HepG2 (cell line): ENCODE measurements at regions not wholly inside any gene's neighbourhood (a gene's known extent, or its start where the extent isn't known, plus 50 kb on each side); places are given as distances from the start of the nearest gene placed in this dataset.
"Not testable (repeated sequence)": the region's sequence is repeated elsewhere in the genome, so short reads cannot be mapped to it uniquely, and the experiment has no call there.

Experiments used
- ATAC-seq: fragments of 200-7000 bp; cut with Tn5 transposase; 3 replicates; pipeline ENCODE4 v1.9.1; 2020; ENCODE audit warnings: mild to moderate bottlenecking, moderate library complexity
- BruUV-seq: library from RNA; stranded (reverse); fragments of 400-500 nt; replicated peaks from 2 replicates; lab custom pipeline; 2021; lab: Mats Ljungman, UMichigan
- CTCF ChIA-PET: fragments of 300-600 bp; formaldehyde crosslinking; extraction: SDS; loops from one replicate; lab custom pipeline; 2021; ENCODE audit warnings: low total read pairs, inconsistent platforms, low intra/inter-chr PET ratio; lab: Yijun Ruan, JAX
- POLR2A ChIA-PET: fragments of 350-600 bp; sonication (Branson Sonifier 250); formaldehyde crosslinking; loops from one replicate; lab custom pipeline; 2020; ENCODE audit warnings: antibody characterized with exemption, inconsistent platforms; lab: Yijun Ruan, JAX
- DNase-seq: peaks from one replicate; pipeline ENCODE4 v3.0.0-alpha.2; 2015; ENCODE audit warnings: low spot score
- FAIRE-seq: peaks from 3 replicates; lab custom pipeline; 2011; peaks lifted over from hg19 to GRCh38; lab: Jason Lieb, UNC
- H2AFZ ChIP-seq: one replicate; pipeline ENCODE4 v1.6.1; 2011; ENCODE audit warnings: low read length, inconsistent platforms
- H3K27ac ChIP-seq: fragments of 300-600 bp; 3 replicates; pipeline ENCODE4 v1.8.0; 2011; ENCODE audit warnings: mixed run types, mild to moderate bottlenecking, mixed read lengths, low read length, inconsistent platforms; ENCODE audit not compliant: insufficient read depth; ENCODE audit errors: extremely low read length
- H3K27me3 ChIP-seq, 2 experiments: fragments of 200-600 bp in 1 of 2; 2 replicates in 1 of 2; 3 replicates in 1 of 2; pipeline versions ENCODE4 v1.6.0 to v1.8.0; 2011; ENCODE audit warnings: low read length in 2 of 2, mild to moderate bottlenecking in 2 of 2, moderate library complexity in 2 of 2, inconsistent platforms in 1 of 2; ENCODE audit not compliant: insufficient read depth in 2 of 2, control insufficient read depth in 1 of 2
- H3K36me3 ChIP-seq, 2 experiments: fragments of 200-600 bp in 1 of 2; replicated peaks in 1 of 2; 2 replicates in 1 of 2; 3 replicates in 1 of 2; pipeline versions ENCODE4 v1.5.1 to v1.8.0; 2011; ENCODE audit warnings: low read length in 2 of 2, inconsistent platforms in 1 of 2; ENCODE audit not compliant: insufficient read depth in 2 of 2, control insufficient read depth in 1 of 2
- H3K4me1 ChIP-seq: 2 replicates; pipeline ENCODE4 v1.5.1; 2012; ENCODE audit warnings: low read length, inconsistent platforms; ENCODE audit not compliant: insufficient read depth
- H3K4me2 ChIP-seq: 2 replicates; pipeline ENCODE4 v1.6.0; 2011; ENCODE audit warnings: low read depth, low read length, inconsistent platforms
- H3K4me3 ChIP-seq, 3 experiments: fragments of 200-600 bp in 1 of 3; sonication (generic), shearing (Covaris generic) in 1 of 3; replicated peaks in 1 of 3; 2 replicates each; pipeline ENCODE4 v1.5.1; 2011 to 2016; ENCODE audit warnings: low read length in 3 of 3, inconsistent platforms in 2 of 3, low read depth in 2 of 3, mild to moderate bottlenecking in 2 of 3, control low read depth in 1 of 3, mixed read lengths in 1 of 3; ENCODE audit not compliant: insufficient read depth in 1 of 3
- H3K79me2 ChIP-seq: one replicate; pipeline ENCODE4 v1.6.1; 2011; ENCODE audit warnings: low read length, inconsistent platforms; ENCODE audit not compliant: insufficient read depth
- H3K9ac ChIP-seq: 2 replicates; pipeline ENCODE4 v1.6.0; 2011; ENCODE audit warnings: mild to moderate bottlenecking, low read depth, low read length, inconsistent platforms; ENCODE audit not compliant: insufficient read depth
- H3K9me3 ChIP-seq: 2 replicates; pipeline ENCODE4 v1.5.1; 2012; ENCODE audit warnings: mild to moderate bottlenecking, low read length
- H4K20me1 ChIP-seq: 2 replicates; pipeline ENCODE4 v1.6.0; 2011; ENCODE audit warnings: inconsistent platforms, mild to moderate bottlenecking, low read length, moderate library complexity; ENCODE audit not compliant: insufficient read depth
- KDM5B ChIP-seq: sonication (generic); formaldehyde crosslinking; IDR thresholded peaks from 2 replicates; pipeline ENCODE4 v1.4.0; 2020; ENCODE audit warnings: missing genetic modification reagents, mild to moderate bottlenecking, borderline replicate concordance
- MTA1 ChIP-seq: sonication (generic); formaldehyde crosslinking; IDR thresholded peaks from 2 replicates; pipeline ENCODE4 v1.4.0; 2020; ENCODE audit warnings: missing genetic modification reagents, mild to moderate bottlenecking, borderline replicate concordance
- NFYB ChIP-seq: sonication (generic); formaldehyde crosslinking; IDR thresholded peaks from 2 replicates; pipeline ENCODE4 v1.4.0; 2020; ENCODE audit warnings: missing genetic modification reagents
- ONECUT2 ChIP-seq: sonication (generic); formaldehyde crosslinking; IDR thresholded peaks from 2 replicates; pipeline ENCODE4 v1.4.0; 2020; ENCODE audit warnings: missing genetic modification reagents
- PATZ1 ChIP-seq: sonication (generic); formaldehyde crosslinking; IDR thresholded peaks from 2 replicates; pipeline ENCODE4 v1.4.0; 2020; ENCODE audit warnings: missing genetic modification reagents
- RBAK ChIP-seq: sonication (generic); formaldehyde crosslinking; IDR thresholded peaks from 2 replicates; pipeline ENCODE4 v1.5.1; 2020; ENCODE audit warnings: mild to moderate bottlenecking, missing genetic modification reagents
- RBFOX2 ChIP-seq: fragments of 200-400 bp; formaldehyde crosslinking; IDR thresholded peaks from 2 replicates; pipeline ENCODE4 v1.6.1; 2017; ENCODE audit warnings: low read depth, mild to moderate bottlenecking, low read length
- SNAPC2 ChIP-seq: sonication (generic); formaldehyde crosslinking; IDR thresholded peaks from 2 replicates; pipeline ENCODE4 v1.8.1; 2022; ENCODE audit warnings: mild to moderate bottlenecking, missing genetic modification reagents
- SRY ChIP-seq: sonication (generic); formaldehyde crosslinking; IDR thresholded peaks from 2 replicates; pipeline ENCODE4 v1.8.0; 2022; ENCODE audit warnings: mild to moderate bottlenecking, missing genetic modification reagents
- U2AF1 ChIP-seq: fragments of 200-400 bp; formaldehyde crosslinking; optimal IDR thresholded peaks from 2 replicates; pipeline ENCODE3; 2017; ENCODE audit warnings: mild to moderate bottlenecking, low read depth, low read length
- ZIK1 ChIP-seq: sonication (generic); formaldehyde crosslinking; IDR thresholded peaks from 2 replicates; pipeline ENCODE4 v1.5.0; 2020; ENCODE audit warnings: mild to moderate bottlenecking, low read depth, missing genetic modification reagents, borderline replicate concordance
- ZNF12 ChIP-seq: sonication (generic); formaldehyde crosslinking; IDR thresholded peaks from 2 replicates; pipeline ENCODE4 v1.5.0; 2020; ENCODE audit warnings: missing genetic modification reagents
- ZNF552 ChIP-seq: sonication (generic); formaldehyde crosslinking; IDR thresholded peaks from 2 replicates; pipeline ENCODE4 v1.9.0; 2022; ENCODE audit warnings: missing genetic modification reagents, mild to moderate bottlenecking, borderline replicate concordance
- ZNF75D ChIP-seq: sonication (generic); formaldehyde crosslinking; IDR thresholded peaks from 2 replicates; pipeline ENCODE4 v1.8.1; 2023; ENCODE audit warnings: missing genetic modification reagents, mild to moderate bottlenecking, borderline replicate concordance
- ZNF761 ChIP-seq: sonication (generic); formaldehyde crosslinking; conservative IDR thresholded peaks from 2 replicates; pipeline ENCODE4 v1.4.0; 2020; ENCODE audit warnings: mild to moderate bottlenecking, missing genetic modification reagents
- WGBS: methylation state at CpG from one replicate; pipeline ENCODE4 v1.1.6; 2017; ENCODE audit warnings: low lambda C conversion rate; 5-methylcytosine and 5-hydroxymethylcytosine counted together
- in situ Hi-C: cut with HindIII; loops from 2 replicates; pipeline ENCODE4 v1.10.0; 2017; ENCODE audit warnings: low pct_unique_long_range_greater_than_20kb; ENCODE audit not compliant: extremely low pct_ligation_motif_present
- intact Hi-C: fragments of 100-400 bp; cut with micrococcal nuclease; formaldehyde crosslinking; loops from one replicate; pipeline ENCODE4 v1.10.0; 2022; ENCODE audit not compliant: unreplicated experiment
- TF ChIP-seq, protein P1 (sequence below): sonication (generic); formaldehyde crosslinking; IDR thresholded peaks from 2 replicates; pipeline ENCODE4 v1.4.0; 2020; ENCODE audit warnings: missing genetic modification reagents

DNA sequence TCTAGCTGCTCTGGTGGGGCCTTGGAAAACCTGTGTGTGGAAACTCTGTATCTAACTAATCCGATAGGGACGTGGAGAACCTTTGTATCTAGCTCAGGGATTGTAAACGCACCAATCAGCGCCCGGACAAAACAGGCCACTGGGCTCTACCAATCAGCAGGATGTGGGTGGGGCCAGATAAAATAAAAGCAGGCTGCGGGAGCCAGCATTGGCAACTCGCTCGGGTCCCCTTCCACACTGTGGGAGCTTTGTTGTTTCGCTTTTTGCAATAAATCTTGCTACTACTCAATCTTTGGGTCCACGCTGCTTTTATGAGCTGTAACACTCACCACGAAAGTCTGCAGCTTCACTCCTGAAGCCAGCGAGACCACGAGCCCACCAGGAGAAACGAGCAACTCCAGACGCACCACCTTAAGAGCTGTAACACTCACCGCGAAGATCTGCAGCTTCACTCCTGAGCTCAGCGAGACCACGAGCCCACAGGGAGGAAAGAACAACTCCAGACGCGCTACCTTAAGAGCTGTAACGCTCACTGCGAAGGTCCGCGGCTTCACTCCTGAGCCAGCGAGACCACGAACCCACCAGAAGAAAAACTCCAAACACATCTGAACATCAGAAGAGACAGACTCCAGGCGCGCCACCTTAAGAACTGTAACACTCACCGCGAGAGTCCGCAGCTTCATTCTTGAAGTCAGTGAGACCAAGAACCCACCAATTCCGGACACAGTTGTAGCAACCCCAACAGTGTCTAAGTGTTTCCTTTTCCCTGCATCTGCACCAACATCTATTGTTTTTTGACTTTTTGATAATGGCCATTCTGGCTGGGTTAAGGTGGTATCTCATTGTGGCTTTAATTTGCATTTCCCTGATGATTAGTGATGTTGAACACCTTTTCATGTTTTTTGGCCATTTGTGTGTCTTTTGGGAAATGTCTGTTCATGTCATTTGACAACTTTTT lies 92.2 kb upstream of the ITGB1 start:
- intact Hi-C loops, H3K27ac ChIP-seq, H3K36me3 ChIP-seq, in situ Hi-C loops, ATAC-seq, H3K4me1 ChIP-seq, CTCF ChIA-PET, H3K27me3 ChIP-seq, BruUV-seq, H3K4me2 ChIP-seq, POLR2A ChIA-PET, H4K20me1 ChIP-seq, H3K9ac ChIP-seq, H2AFZ ChIP-seq, H3K4me3 ChIP-seq, FAIRE-seq, H3K9me3 ChIP-seq, H3K79me2 ChIP-seq, DNase-seq: not testable (repeated sequence)
- 73% methylated on average over 28 of the region's 33 CpGs for WGBS
- TF ChIP-seq NFYB (CRISPR knock-in tag) = peak; percentile 34; the same call in 1 of the 2 replicates

GRCh38 chr10:33048223-33048622 lies 90.2 kb upstream of the ITGB1 start:
- no peak overlapping the region for H3K4me3 ChIP-seq
- no peaks in the 10 kb centered on the region for H3K36me3 ChIP-seq
- no peak overlapping the region for H3K9ac ChIP-seq
- H3K4me1 ChIP-seq = no peaks in the 10 kb centered on the region
- ChIA-PET POLR2A (no interaction called here), CTCF (no interaction called here)
- intact Hi-C loops (no loop called here), in situ Hi-C loops (no loop called here)
- H3K27me3 ChIP-seq = no peaks in the 10 kb centered on the region; a peak in 1 of 5 replicates
- H4K20me1 ChIP-seq = no peaks in the 10 kb centered on the region
- DNase-seq (no peak), ATAC-seq (no peak), FAIRE-seq (no peak)
- BruUV-seq = no TSS peak
- H2AFZ ChIP-seq = no peak overlapping the region
- H3K9me3 ChIP-seq = no peaks in the 10 kb centered on the region
- H3K4me2 ChIP-seq = no peak overlapping the region
- H3K79me2 ChIP-seq = no peaks in the 10 kb centered on the region
- no peak overlapping the region for H3K27ac ChIP-seq
- 52% methylated on average over 5 of the region's 5 CpGs for WGBS
- TF ChIP-seq ZNF552 (CRISPR knock-in tag) = no peak
- no peak for TF ChIP-seq RBAK (CRISPR knock-in tag)
- TF ChIP-seq RBFOX2 = no peak
- no peak for TF ChIP-seq SNAPC2 (CRISPR knock-in tag)
- TF ChIP-seq MTA1 (CRISPR knock-in tag) = no peak
- TF ChIP-seq PATZ1 (CRISPR knock-in tag) = no peak
- TF ChIP-seq ZNF12 (CRISPR knock-in tag) = no peak
- TF ChIP-seq ZNF761 = no peak
- TF ChIP-seq ZIK1 (CRISPR knock-in tag) = no peak
- TF ChIP-seq U2AF1 = no peak
- TF ChIP-seq ONECUT2 (CRISPR knock-in tag) = no peak
- no peak for TF ChIP-seq KDM5B (CRISPR knock-in tag)
- TF ChIP-seq ZNF75D = no peak
- TF ChIP-seq, protein P1, sequence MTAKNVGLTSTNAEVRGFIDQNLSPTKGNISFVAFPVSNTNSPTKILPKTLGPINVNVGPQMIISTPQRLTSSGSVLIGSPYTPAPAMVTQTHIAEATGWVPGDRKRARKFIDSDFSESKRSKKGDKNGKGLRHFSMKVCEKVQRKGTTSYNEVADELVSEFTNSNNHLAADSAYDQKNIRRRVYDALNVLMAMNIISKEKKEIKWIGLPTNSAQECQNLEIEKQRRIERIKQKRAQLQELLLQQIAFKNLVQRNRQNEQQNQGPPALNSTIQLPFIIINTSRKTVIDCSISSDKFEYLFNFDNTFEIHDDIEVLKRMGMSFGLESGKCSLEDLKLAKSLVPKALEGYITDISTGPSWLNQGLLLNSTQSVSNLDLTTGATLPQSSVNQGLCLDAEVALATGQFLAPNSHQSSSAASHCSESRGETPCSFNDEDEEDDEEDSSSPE (CRISPR knock-in tag) = no peak
- no peak for TF ChIP-seq SRY
